Transverse colon (tissue), 4 donors: ENCODE measurements at regions not wholly inside any gene's neighbourhood (a gene's known extent, or its start where the extent isn't known, plus 50 kb on each side); places are given as distances from the start of the nearest gene placed in this dataset.

Experiments
- POLR2A ChIP-seq: fragments of 450-650 bp; IDR thresholded peaks from one replicate; pipeline ENCODE4 v1.6.1; 2016; ENCODE audit warnings: antibody characterized with exemption, mild to moderate bottlenecking, moderate library complexity
- POLR2AphosphoS5 ChIP-seq, 3 donors: sonication (generic); formaldehyde crosslinking; IDR thresholded peaks; one replicate each; pipeline ENCODE4 v1.6.1; 2016; ENCODE audit warnings: antibody characterized with exemption in 3 of 3
- TF ChIP-seq, protein P1 (sequence below), 5 experiments: fragments of 200-600 bp in 3 of 5; fragments of 450-650 bp in 2 of 5; sonication (generic) in 3 of 5; IDR thresholded peaks; 1 replicate in 2 of 5; 2 replicates in 3 of 5; pipeline ENCODE4 v1.5.1; 2016 to 2017; ENCODE audit warnings: antibody characterized with exemption in 5 of 5, inconsistent platforms in 3 of 5, mild to moderate bottlenecking in 2 of 5, moderate library complexity in 1 of 5

GRCh38 chr4:144465546-144465945 is 180.4 kb upstream of the HHIP start:
- TF ChIP-seq, protein P1, sequence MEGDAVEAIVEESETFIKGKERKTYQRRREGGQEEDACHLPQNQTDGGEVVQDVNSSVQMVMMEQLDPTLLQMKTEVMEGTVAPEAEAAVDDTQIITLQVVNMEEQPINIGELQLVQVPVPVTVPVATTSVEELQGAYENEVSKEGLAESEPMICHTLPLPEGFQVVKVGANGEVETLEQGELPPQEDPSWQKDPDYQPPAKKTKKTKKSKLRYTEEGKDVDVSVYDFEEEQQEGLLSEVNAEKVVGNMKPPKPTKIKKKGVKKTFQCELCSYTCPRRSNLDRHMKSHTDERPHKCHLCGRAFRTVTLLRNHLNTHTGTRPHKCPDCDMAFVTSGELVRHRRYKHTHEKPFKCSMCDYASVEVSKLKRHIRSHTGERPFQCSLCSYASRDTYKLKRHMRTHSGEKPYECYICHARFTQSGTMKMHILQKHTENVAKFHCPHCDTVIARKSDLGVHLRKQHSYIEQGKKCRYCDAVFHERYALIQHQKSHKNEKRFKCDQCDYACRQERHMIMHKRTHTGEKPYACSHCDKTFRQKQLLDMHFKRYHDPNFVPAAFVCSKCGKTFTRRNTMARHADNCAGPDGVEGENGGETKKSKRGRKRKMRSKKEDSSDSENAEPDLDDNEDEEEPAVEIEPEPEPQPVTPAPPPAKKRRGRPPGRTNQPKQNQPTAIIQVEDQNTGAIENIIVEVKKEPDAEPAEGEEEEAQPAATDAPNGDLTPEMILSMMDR (IDR thresholded peaks at IDR 0.05): no peak
- TF ChIP-seq POLR2A (no peak), POLR2AphosphoS5 (IDR thresholded peaks at IDR 0.05) (no peak)
